Spleen (tissue), 7 donors: ENCODE measurements at regions not wholly inside any gene's neighbourhood (a gene's known extent, or its start where the extent isn't known, plus 50 kb on each side); places are given as distances from the start of the nearest gene placed in this dataset.

Source experiments
- CTCF ChIP-seq, 11 experiments: fragments of 200-600 bp in 7 of 11; fragments of 450-650 bp in 4 of 11; sonication (generic) in 4 of 11; IDR thresholded peaks in 8 of 11; conservative IDR thresholded peaks in 3 of 11; 1 replicate in 7 of 11; 2 replicates in 4 of 11; pipeline versions ENCODE4 v1.4.0 to v1.8.0; 2016 to 2021; ENCODE audit warnings: antibody characterized with exemption in 11 of 11, inconsistent platforms in 4 of 11, mild to moderate bottlenecking in 1 of 11
- POLR2A ChIP-seq, 3 donors: fragments of 450-650 bp; IDR thresholded peaks; one replicate each; pipeline ENCODE4 v1.5.1; 2017; ENCODE audit warnings: antibody characterized with exemption in 3 of 3, mild to moderate bottlenecking in 1 of 3
- donor health status: DM: no; HTN: no; CAD: no; lungs with moderate emphysema.
- donor health status: DM: no; HTN: no; CAD: no.
- donor health status: DM: no; HTN: no; CAD: no.

DNA sequence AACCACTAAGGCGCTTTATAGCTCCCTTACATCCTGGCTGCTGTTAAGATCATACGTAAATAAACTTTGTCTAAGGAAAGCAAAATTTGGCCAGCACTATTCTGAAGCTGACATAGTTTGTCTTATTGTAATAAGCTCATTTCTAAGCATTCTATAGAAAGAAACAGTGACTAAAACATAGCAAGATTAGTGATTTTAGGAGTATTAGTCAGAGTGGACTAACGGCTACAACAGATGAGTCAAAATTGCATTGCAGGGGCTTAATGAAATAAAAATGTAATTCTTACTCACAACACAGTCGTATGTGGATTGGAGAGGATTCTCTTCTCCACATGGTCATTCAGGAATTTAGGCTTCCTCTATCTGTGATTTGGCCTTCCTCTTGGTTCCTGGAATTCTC lies 347.6 kb downstream of the GADD45G start:
- TF ChIP-seq POLR2A (IDR thresholded peaks at IDR 0.05) (no peak), CTCF (IDR thresholded peaks at IDR 0.05 in 8 of 11, conservative IDR thresholded peaks at IDR 0.05 in 3 of 11) (no peak)
